Endothelial cell of umbilical vein (primary cell): ENCODE measurements at regions not wholly inside any gene's neighbourhood (a gene's known extent, or its start where the extent isn't known, plus 50 kb on each side); places are given as distances from the start of the nearest gene placed in this dataset.

ENCODE experiments used
- BruUV-seq: library from RNA; stranded (reverse); fragments of 400-500 nt; replicated peaks from 2 replicates; lab custom pipeline; 2021; lab: Mats Ljungman, UMichigan
- CTCF ChIA-PET: fragments of 300-600, 350-600 bp; sonication (Branson Sonifier 250); formaldehyde crosslinking; loops from one replicate; lab custom pipeline; 2021; ENCODE audit warnings: antibody characterized with exemption, inconsistent platforms; lab: Charles Lee
- POLR2A ChIA-PET: fragments of 300-600, 350-600 bp; sonication (Branson Sonifier 250); formaldehyde crosslinking; loops from one replicate; lab custom pipeline; 2021; ENCODE audit warnings: antibody characterized with exemption, inconsistent platforms; lab: Charles Lee
- DNase-seq: peaks from one replicate; pipeline ENCODE4 v3.0.0-alpha.2; 2011; ENCODE audit warnings: low read depth, low spot score
- FAIRE-seq: peaks from 2 replicates; lab custom pipeline; 2011; peaks lifted over from hg19 to GRCh38; lab: Jason Lieb, UNC
- H2AFZ ChIP-seq: 2 replicates; pipeline ENCODE4 v1.6.0; 2012; ENCODE audit warnings: low read depth, low read length, control low read depth, inconsistent platforms
- H3K27ac ChIP-seq: 2 replicates; pipeline ENCODE4 v1.5.1; 2011; ENCODE audit warnings: low read depth, mild to moderate bottlenecking, control low read depth, low read length, moderate library complexity; ENCODE audit not compliant: insufficient read depth
- H3K27me3 ChIP-seq, 2 experiments: 2 replicates each; pipeline versions ENCODE4 v1.6.0 to v1.6.1; 2011; ENCODE audit warnings: low read length in 2 of 2, mixed read lengths in 1 of 2; ENCODE audit not compliant: control insufficient read depth in 2 of 2, insufficient read depth in 2 of 2
- H3K36me3 ChIP-seq, 2 experiments: 2 replicates in 1 of 2; 3 replicates in 1 of 2; pipeline ENCODE4 v1.5.1; 2011; ENCODE audit warnings: low read length in 2 of 2, mild to moderate bottlenecking in 1 of 2, moderate library complexity in 1 of 2; ENCODE audit not compliant: control insufficient read depth in 2 of 2, insufficient read depth in 2 of 2; ENCODE audit errors: extremely low read depth in 1 of 2
- H3K4me1 ChIP-seq: 3 replicates; pipeline ENCODE4 v1.5.1; 2011; ENCODE audit warnings: mild to moderate bottlenecking, low read length; ENCODE audit not compliant: control insufficient read depth, insufficient read depth; ENCODE audit errors: extremely low read depth
- H3K4me2 ChIP-seq: 2 replicates; pipeline ENCODE4 v1.6.1; 2011; ENCODE audit warnings: low read length, control low read depth, mixed read lengths; ENCODE audit not compliant: insufficient read depth
- H3K4me3 ChIP-seq, 3 experiments: fragments of 200-600 bp in 1 of 3; sonication (generic), shearing (Covaris generic) in 1 of 3; replicated peaks in 1 of 3; 2 replicates each; pipeline ENCODE4 v1.5.1; 2011 to 2016; ENCODE audit warnings: control low read depth in 3 of 3, low read length in 3 of 3, mild to moderate bottlenecking in 2 of 3, inconsistent platforms in 1 of 3, low read depth in 1 of 3, moderate library complexity in 1 of 3; ENCODE audit not compliant: insufficient read depth in 1 of 3
- H3K79me2 ChIP-seq: 2 replicates; pipeline ENCODE4 v1.6.0; 2012; ENCODE audit warnings: low read length, inconsistent platforms; ENCODE audit not compliant: control insufficient read depth, insufficient read depth
- H3K9ac ChIP-seq: replicated peaks from 2 replicates; pipeline ENCODE3; 2011; ENCODE audit warnings: low read length, control low read depth; ENCODE audit not compliant: insufficient read depth; ENCODE audit errors: extremely low read depth
- H3K9me1 ChIP-seq: replicated peaks from 3 replicates; pipeline ENCODE4 v1.6.0; 2011; ENCODE audit warnings: mild to moderate bottlenecking, low read length; ENCODE audit not compliant: control insufficient read depth, insufficient read depth; ENCODE audit errors: extremely low read depth
- H3K9me3 ChIP-seq: replicated peaks from 2 replicates; pipeline ENCODE4 v1.5.1; 2012; ENCODE audit warnings: low read length, inconsistent platforms; ENCODE audit not compliant: control insufficient read depth, insufficient read depth
- H4K20me1 ChIP-seq: replicated peaks from 2 replicates; pipeline ENCODE3; 2011; ENCODE audit warnings: mild to moderate bottlenecking, low read length; ENCODE audit not compliant: control insufficient read depth, insufficient read depth; ENCODE audit errors: extremely low read depth
- EZH2 ChIP-seq: IDR thresholded peaks from 2 replicates; pipeline ENCODE4 v1.6.1; 2012; ENCODE audit warnings: borderline replicate concordance, low read depth, mild to moderate bottlenecking, moderate library complexity, low read length, inconsistent platforms; ENCODE audit not compliant: severe bottlenecking
- FOS ChIP-seq: IDR thresholded peaks from 2 replicates; pipeline ENCODE4 v1.6.1; 2011; ENCODE audit warnings: mild to moderate bottlenecking, low read length, moderate library complexity, borderline replicate concordance; ENCODE audit not compliant: insufficient read depth
- GATA2 ChIP-seq: IDR thresholded peaks from 2 replicates; pipeline ENCODE4 v1.7.0; 2011; ENCODE audit warnings: low read depth, mild to moderate bottlenecking, moderate library complexity, mixed read lengths, low read length; ENCODE audit not compliant: insufficient read length, insufficient read depth
- JUN ChIP-seq: IDR thresholded peaks from 2 replicates; pipeline ENCODE4 v1.6.1; 2011; ENCODE audit warnings: borderline replicate concordance, low read depth; ENCODE audit not compliant: insufficient read length, insufficient read depth
- MAX ChIP-seq: IDR thresholded peaks from 2 replicates; pipeline ENCODE4 v1.6.1; 2011; ENCODE audit not compliant: insufficient read depth, insufficient read length
- MYC ChIP-seq: IDR thresholded peaks from one replicate; pipeline ENCODE4 v1.6.1; 2011; ENCODE audit warnings: mild to moderate bottlenecking, low read depth, low read length
- POLR2A ChIP-seq: IDR thresholded peaks from 2 replicates; pipeline ENCODE4 v1.6.1; 2012; ENCODE audit warnings: low read depth, mild to moderate bottlenecking, control low read depth, low read length
- POLR2AphosphoS5 ChIP-seq: IDR thresholded peaks from 2 replicates; pipeline ENCODE4 v1.6.1; 2012; ENCODE audit warnings: low read depth, mild to moderate bottlenecking, control low read depth, low read length, moderate library complexity; ENCODE audit not compliant: insufficient read depth
- dilution Hi-C: fragments of 300-500 bp; cut with MboI; formaldehyde crosslinking; loops from one replicate; pipeline ENCODE4 v1.15.0; 2019; ENCODE audit warnings: low sequenced_read_pairs; ENCODE audit not compliant: extremely low pct_ligation_motif_present
- intact Hi-C: fragments of 100-400 bp; cut with micrococcal nuclease; formaldehyde crosslinking; loops from one replicate; pipeline ENCODE4 v1.10.0; 2022
- TF ChIP-seq, protein P1 (sequence below), 2 donors: IDR thresholded peaks; 1 replicate in 1 of 2; 2 replicates in 1 of 2; pipeline ENCODE4 v1.5.1; 2011; ENCODE audit warnings: low read length in 2 of 2, mild to moderate bottlenecking in 2 of 2, moderate library complexity in 2 of 2, control low read depth in 1 of 2, inconsistent platforms in 1 of 2, low read depth in 1 of 2; ENCODE audit not compliant: insufficient read depth in 1 of 2; ENCODE audit errors: extremely low read depth in 1 of 2

- ChIA-PET POLR2A (no interaction called here), CTCF (no interaction called here)
- no TSS peak for BruUV-seq
- Histone ChIP-seq H3K9me1 (no peaks in the 10 kb centered on the region), H4K20me1 (no peaks in the 10 kb centered on the region), H3K79me2 (no peaks in the 10 kb centered on the region), H3K4me3 (no peak overlapping the region), H3K27me3 (no peaks in the 10 kb centered on the region), H3K9me3 (no peaks in the 10 kb centered on the region), H3K36me3 (no peaks in the 10 kb centered on the region), H3K27ac (no peak overlapping the region), H3K4me1 (no peaks in the 10 kb centered on the region), H3K4me2 (no peak overlapping the region), H3K9ac (no peak overlapping the region), H2AFZ (no peak overlapping the region)
- dilution Hi-C loops = no loop called here
- TF ChIP-seq MYC (no peak), MAX (no peak), POLR2AphosphoS5 (no peak), POLR2A (no peak), EZH2 (no peak), JUN (no peak), FOS (no peak), GATA2 (no peak)
- TF ChIP-seq, protein P1, sequence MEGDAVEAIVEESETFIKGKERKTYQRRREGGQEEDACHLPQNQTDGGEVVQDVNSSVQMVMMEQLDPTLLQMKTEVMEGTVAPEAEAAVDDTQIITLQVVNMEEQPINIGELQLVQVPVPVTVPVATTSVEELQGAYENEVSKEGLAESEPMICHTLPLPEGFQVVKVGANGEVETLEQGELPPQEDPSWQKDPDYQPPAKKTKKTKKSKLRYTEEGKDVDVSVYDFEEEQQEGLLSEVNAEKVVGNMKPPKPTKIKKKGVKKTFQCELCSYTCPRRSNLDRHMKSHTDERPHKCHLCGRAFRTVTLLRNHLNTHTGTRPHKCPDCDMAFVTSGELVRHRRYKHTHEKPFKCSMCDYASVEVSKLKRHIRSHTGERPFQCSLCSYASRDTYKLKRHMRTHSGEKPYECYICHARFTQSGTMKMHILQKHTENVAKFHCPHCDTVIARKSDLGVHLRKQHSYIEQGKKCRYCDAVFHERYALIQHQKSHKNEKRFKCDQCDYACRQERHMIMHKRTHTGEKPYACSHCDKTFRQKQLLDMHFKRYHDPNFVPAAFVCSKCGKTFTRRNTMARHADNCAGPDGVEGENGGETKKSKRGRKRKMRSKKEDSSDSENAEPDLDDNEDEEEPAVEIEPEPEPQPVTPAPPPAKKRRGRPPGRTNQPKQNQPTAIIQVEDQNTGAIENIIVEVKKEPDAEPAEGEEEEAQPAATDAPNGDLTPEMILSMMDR (IDR thresholded peaks at IDR 0.05; ENCODE audit: extremely low read depth in 1 of 2, insufficient read depth in 1 of 2, low read depth in 1 of 2, low read length in 2 of 2) = no peak
- no peak for DNase-seq
- intact Hi-C loops = no loop called here
- FAIRE-seq = no peak
Observed at GRCh38 chr13:79185580-79185979, 220.5 kb downstream of the RBM26 start.
